NCI-H526 (cell line): ENCODE measurements at regions not wholly inside any gene's neighbourhood (a gene's known extent, or its start where the extent isn't known, plus 50 kb on each side); places are given as distances from the start of the nearest gene placed in this dataset.
"Not testable (repeated sequence)": the region's sequence is repeated elsewhere in the genome, so short reads cannot be mapped to it uniquely, and the experiment has no call there.

ENCODE experiments used
- DNase-seq, 2 experiments: peaks; one replicate each; lab custom pipeline; 2025; lab: John Stamatoyannopoulos, UW

DNA sequence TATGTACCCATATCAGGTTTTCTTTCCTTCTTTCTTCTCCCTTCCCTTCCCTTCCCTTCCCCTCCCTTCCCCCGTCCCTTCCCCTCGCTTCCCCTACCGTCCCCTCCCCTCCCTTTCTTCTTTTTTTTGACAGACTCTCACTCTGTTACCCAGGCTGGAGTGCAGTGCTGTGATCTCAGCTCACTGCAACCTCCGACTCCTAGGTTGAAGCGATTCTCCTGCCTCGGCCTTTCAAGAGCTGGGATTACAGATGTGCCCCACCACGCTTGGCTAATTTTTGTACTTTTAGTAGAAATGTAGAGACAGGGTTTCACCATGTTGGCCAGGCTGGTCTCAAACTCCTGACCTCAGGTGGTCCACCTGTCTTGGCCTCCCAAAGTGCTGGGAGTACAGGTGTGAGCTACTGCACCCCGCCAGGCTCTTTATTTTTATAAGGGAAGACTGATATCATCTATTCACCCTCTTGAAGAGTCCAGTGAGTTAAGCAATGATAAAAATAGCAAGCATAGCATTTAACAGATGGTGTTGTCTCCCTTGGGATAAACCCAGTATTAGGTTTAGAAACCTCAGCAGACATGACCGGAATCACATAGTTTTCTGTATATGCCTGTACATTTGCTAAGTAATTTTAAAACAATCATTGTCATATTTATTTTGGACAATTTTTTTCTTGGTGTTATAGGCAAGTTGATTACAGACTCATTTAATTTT lies 888.4 kb downstream of the TRIB2 start:
- DNase-seq: no peak

DNA sequence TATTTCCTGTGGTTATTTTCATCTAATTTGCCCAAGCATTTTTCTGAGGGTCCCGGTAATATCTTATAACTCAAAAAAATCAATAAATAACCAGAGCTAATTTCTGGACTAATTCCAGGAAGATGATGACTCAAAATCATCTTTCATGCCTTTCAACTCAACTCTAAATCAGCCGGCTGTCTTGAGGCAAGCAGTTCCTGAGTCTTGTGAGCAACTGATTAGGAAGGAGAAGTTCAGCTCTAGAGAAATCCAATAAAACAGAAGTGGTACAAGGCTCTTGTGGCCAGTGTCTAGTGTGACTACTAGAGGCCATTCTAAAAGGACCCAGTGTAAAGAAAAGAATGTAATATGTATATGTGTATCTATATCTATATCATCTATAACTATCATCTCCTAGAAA lies 890.4 kb downstream of the TRIB2 start:
- DNase-seq: no peak

GRCh38 chr2:13611939-13612338 lies 895.2 kb downstream of the TRIB2 start:
- DNase-seq: no peak

DNA sequence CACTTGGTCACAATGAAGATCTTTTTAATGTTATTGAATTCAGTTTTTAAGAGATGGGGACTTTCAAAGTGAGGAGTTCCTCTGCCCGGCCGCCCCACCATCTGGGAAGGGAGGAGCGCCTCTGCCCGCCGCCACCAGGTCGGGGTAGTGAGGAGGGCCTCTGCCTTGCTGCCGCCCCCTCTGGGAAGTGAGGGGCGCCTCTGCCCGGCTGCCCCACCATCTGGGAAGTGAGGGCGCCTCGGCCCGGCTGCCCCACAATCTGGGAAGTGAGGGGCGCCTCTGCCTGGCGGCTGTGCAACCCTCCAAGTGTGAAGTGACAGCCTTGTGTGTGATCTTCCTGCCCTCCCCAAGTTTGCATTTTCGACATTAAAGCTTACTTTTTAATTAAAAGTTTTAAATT lies 899.3 kb downstream of the TRIB2 start:
- DNase-seq: no peak

DNA sequence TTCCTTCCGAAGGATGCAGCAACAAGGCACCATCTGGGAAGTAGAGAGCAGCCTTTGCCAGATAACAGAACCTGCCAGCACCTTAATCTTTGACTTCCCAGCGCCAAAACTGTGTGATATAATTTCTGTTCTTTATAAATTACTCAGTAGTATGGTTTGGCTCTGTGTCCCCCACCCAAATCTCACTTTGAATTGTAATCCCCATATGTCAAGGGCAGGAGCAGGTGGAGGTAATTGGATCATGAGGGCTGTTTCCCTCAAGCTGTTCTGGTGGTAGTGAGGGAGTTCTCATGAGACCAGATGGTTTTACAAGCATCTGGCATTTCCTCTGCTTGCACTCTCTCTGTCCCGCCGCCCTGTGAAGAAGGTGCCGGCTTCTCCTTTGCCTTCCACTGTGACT lies 899.9 kb downstream of the TRIB2 start:
- DNase-seq: no peak

DNA sequence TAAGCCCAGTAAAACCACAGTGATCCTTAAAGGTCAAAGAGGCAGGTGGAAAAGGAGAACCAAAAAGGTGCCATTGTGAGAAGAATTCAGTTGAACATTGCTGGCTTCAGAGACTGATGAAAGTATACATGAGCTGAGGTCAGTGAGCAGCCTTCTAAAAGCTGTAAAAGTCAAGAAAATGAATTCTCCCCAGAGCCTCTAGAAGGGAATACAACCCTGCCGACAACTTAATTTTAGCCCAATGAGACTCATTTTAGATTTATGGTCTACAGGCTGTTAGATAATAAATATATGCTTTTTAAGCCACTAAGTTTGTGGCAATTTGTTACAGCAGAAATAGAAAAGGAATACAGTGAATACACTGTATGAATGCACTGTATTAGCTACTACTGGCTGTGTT lies 911.4 kb downstream of the TRIB2 start:
- no peak for DNase-seq

- DNase-seq: no peak
Observed at GRCh38 chr2:13638181-13638580, 921.4 kb downstream of the TRIB2 start.

GRCh38 chr2:13649918-13650317 lies 933.2 kb downstream of the TRIB2 start:
- no peak for DNase-seq

DNA sequence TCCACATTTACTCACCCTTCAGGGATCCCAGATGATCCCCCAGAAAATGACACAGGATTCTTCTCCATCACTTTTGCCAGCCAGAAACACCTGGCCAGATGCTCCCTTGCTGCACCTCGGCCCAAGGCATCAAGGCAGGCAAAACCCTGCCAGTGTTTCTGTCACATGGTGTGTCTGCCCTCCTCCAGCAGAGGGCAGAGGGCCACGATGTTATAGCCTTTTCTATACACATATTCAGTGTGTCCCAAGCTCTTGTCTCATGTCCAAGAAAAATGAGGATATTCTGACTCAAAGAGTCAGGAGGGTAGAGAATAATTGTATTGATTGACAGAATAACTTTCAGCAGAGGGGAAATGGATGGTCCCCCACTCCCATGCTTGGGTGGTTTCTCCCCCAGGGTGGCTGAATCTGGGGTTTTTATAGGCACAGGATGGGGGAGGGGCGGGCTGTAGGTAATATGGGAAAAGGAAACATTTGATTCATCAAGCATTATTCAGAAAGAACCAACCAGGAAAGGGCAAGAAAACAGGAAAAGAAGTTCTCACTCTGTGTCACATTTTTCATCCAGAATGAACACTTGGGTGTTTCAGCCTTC lies 933.9 kb downstream of the TRIB2 start:
- DNase-seq: peak in 1 of 2 experiments; percentile 1

GRCh38 chr2:13651684-13652131 lies 935.0 kb downstream of the TRIB2 start:
- no peak for DNase-seq

- no peak for DNase-seq
Observed at GRCh38 chr2:13652531-13653313, 936.0 kb downstream of the TRIB2 start.

DNA sequence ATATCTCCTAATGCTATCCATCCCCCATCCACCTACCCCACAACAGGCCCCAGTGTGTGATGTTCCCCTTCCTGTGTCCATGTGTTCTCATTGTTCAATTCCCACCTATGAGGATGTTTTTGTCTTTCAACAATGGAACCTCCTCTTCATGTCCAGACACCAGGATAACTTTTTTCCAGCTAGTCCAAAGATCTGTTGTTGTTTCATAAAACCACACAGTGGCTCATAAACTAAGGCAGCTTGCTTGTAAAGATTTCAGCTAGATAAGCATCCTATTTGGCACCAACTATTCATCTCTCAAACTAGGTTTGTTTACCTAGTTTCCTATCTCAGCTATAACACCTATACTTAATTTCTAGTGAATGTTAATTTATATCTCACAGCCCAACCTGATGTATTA lies 937.7 kb downstream of the TRIB2 start:
- no peak for DNase-seq

GRCh38 chr2:13660231-13660630 lies 943.5 kb downstream of the TRIB2 start:
- DNase-seq: no peak

- no peak for DNase-seq
Observed at GRCh38 chr2:13662055-13662454, 945.3 kb downstream of the TRIB2 start.

DNA sequence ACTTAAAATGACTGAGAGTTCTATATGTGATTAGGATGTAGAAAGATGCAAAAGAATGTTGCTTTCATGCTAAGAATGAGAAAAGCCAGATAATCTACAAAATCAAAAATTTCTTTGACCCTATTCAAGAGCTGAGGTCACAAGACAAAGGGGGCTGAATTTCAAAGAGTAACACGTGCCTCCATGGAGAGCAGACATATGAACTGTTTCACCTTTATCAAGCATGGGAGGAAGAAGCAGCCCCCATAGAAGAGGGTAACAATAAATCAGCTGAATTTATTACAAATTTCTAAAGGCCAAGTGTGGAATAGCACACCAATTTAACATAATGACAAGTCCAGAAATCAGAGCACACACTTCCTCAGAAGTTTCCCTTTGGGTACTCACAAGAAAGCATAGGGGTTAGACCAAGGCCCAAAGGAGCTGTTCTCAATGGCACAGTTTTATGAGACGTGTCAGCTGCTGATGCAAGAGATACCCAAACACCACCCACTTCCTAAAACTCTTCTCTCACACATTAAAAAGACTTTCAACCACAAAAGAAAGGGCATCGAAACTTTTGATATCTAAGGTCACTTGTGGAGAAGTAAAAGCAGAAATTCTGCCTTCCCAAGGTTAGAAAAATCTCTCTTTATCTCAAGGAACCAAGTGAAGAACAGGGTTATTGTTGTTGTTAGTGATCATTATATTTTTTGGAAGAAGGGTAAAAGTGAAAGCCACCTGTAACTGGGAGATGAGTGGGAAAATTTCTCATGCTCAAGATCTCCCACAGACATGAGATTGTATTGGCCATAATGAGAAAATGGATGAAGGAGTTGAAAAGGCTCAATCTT lies 950.1 kb downstream of the TRIB2 start:
- no peak for DNase-seq

DNA sequence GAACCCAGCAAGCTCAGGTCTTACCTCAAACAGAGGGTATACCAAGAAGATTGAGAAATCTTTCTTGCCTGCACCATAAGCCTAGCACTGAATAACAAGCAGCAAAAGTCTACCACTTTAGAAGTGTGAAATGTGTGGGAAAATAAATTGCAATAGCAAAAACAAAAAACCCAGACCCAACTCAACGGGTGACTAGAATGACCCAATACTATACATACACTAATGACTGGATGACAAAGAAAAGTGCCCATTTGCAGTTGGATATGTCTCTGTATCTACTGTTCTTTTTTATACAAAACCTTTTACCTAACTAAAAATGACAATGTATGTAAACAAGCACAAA lies 950.6 kb downstream of the TRIB2 start:
- DNase-seq: no peak

DNA sequence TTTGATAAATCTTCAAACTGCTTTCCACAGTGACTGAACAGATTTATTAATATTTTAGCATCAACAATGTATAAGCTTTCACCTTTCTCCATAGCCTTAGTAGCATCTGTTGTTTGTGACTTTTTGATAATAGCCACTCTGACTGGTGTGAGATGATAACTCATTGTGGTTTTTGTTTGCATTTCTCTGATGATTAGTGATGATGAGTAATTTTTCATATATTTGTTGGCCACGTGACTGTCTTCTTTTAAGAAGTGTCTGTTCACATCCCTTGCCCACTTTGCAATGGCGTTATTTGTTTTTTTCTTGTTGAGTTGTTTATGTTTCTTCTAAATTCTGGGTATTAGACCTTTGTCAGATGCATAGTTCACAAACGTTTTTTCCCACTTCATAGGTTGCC lies 952.9 kb downstream of the TRIB2 start:
- no peak for DNase-seq

DNA sequence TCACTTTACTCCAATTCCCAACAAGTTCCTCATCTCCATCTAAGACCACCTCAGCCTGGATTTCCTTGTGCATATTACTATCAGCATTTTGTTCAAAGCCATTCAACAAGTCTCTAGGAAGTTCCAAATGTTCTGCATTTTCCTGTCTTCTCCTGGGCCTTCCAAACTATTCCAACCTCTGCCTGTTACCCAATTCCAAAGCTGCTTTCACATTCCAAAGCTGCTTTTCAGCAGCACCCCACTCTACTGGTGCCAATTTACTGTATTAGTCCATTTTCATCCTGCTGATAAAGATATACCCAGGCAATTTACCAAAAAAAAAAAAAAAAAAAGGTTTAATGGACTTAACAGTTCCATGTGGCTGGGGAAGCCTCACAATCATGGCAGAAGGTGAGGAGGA lies 957.1 kb downstream of the TRIB2 start:
- DNase-seq: not testable (repeated sequence)

GRCh38 chr2:13676269-13676668 lies 956.2 kb upstream of the LRATD1 start:
- no peak for DNase-seq

DNA sequence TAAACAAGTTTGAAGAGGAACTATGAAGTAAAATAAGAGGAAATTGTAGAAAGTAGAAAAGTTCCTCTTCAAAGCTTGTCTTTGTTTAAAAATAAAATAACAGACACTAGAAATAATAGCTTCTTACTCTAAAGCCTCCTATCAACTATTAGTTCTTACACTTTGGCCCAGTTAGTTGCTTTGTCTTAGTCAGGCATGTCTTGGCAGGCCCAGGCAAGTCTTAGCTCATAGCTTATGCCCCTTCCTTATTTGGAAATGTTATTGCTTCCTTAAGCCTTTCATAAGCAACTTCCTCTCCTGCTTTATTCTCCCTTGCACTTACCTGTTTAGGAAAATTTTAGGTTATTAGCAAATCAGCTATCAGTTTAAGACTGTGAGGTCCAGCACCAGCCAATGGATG lies 950.6 kb upstream of the LRATD1 start:
- no peak for DNase-seq

GRCh38 chr2:13682540-13683272 lies 949.8 kb upstream of the LRATD1 start:
- DNase-seq: no peak

- DNase-seq: no peak
Observed at GRCh38 chr2:13686262-13686661, 946.3 kb upstream of the LRATD1 start.
